ENCODE measurements at regions not wholly inside any gene's neighbourhood (a gene's known extent, or its start where the extent isn't known, plus 50 kb on each side); places are given as distances from the start of the nearest gene placed in this dataset.
"Not testable (repeated sequence)": the region's sequence is repeated elsewhere in the genome, so short reads cannot be mapped to it uniquely, and the experiment has no call there.

GRCh38 chr16:9160551-9160911, 69.1 kb downstream of the HAPSTR1 start:
- Histone ChIP-seq H3K4me3 (replicated peaks; ENCODE audit: insufficient read depth, low read length) (no peak overlapping the region), H3K27ac (replicated peaks) (no peak overlapping the region), H3K27me3 (ENCODE audit: insufficient read depth, poor library complexity, severe bottlenecking) (peaks cover 2% of the 10 kb centered on the region)
- TF ChIP-seq GABPA (IDR thresholded peaks at IDR 0.05; ENCODE audit: low read depth) (no peak), POLR2AphosphoS5 (IDR thresholded peaks at IDR 0.05; ENCODE audit: low read depth) (no peak), REST (IDR thresholded peaks at IDR 0.05; ENCODE audit: insufficient replicate concordance, low read depth) (no peak)
- DNase-seq (ENCODE audit: low read depth in 1 of 2, low spot score in 1 of 2), result no peak

- no peaks in the 10 kb centered on the region for H3K27me3 ChIP-seq (ENCODE audit: insufficient read depth, poor library complexity, severe bottlenecking)
- no peak for DNase-seq (ENCODE audit: low read depth in 1 of 2, low spot score in 1 of 2)
- TF ChIP-seq GABPA (IDR thresholded peaks at IDR 0.05; ENCODE audit: low read depth), result no peak
- no peak for TF ChIP-seq SPI1 (IDR thresholded peaks at IDR 0.05; ENCODE audit: borderline replicate concordance, low read depth)
- TF ChIP-seq POLR2AphosphoS5 (IDR thresholded peaks at IDR 0.05; ENCODE audit: low read depth), result no peak
- no peak for TF ChIP-seq REST (IDR thresholded peaks at IDR 0.05; ENCODE audit: insufficient replicate concordance, low read depth)
- TF ChIP-seq CTCF (IDR thresholded peaks at IDR 0.05; ENCODE audit: insufficient read depth, low read length), result no peak
- H3K27ac ChIP-seq (replicated peaks), result no peak overlapping the region
- H3K4me3 ChIP-seq (replicated peaks; ENCODE audit: insufficient read depth, low read length), result no peak overlapping the region
Measured at GRCh38 chr16:9165681-9166080, 74.2 kb downstream of the HAPSTR1 start.

- H3K27me3 ChIP-seq (ENCODE audit: insufficient read depth, poor library complexity, severe bottlenecking); H3K27ac ChIP-seq (replicated peaks); DNase-seq (ENCODE audit: low read depth in 1 of 2, low spot score in 1 of 2); H3K4me3 ChIP-seq (replicated peaks; ENCODE audit: insufficient read depth, low read length): not testable (repeated sequence)
Measured at GRCh38 chr16:9166326-9166993, 75.0 kb downstream of the HAPSTR1 start.

GRCh38 chr16:9169094-9169493, 77.7 kb downstream of the HAPSTR1 start:
- DNase-seq (ENCODE audit: low read depth in 1 of 2, low spot score in 1 of 2), result no peak
- Histone ChIP-seq H3K27ac (replicated peaks) (no peak overlapping the region), H3K27me3 (ENCODE audit: insufficient read depth, poor library complexity, severe bottlenecking) (no peaks in the 10 kb centered on the region), H3K4me3 (replicated peaks; ENCODE audit: insufficient read depth, low read length) (no peak overlapping the region)
- no peak for TF ChIP-seq SPI1 (IDR thresholded peaks at IDR 0.05; ENCODE audit: borderline replicate concordance, low read depth)
- TF ChIP-seq REST (IDR thresholded peaks at IDR 0.05; ENCODE audit: insufficient replicate concordance, low read depth), result no peak
- TF ChIP-seq CTCF (IDR thresholded peaks at IDR 0.05; ENCODE audit: insufficient read depth, low read length), result no peak
- TF ChIP-seq GABPA (IDR thresholded peaks at IDR 0.05; ENCODE audit: low read depth), result no peak
- TF ChIP-seq POLR2AphosphoS5 (IDR thresholded peaks at IDR 0.05; ENCODE audit: low read depth), result no peak
